K562 (cell line): ENCODE measurements at regions not wholly inside any gene's neighbourhood (a gene's known extent, or its start where the extent isn't known, plus 50 kb on each side); places are given as distances from the start of the nearest gene placed in this dataset.

Source experiments
- ATAC-seq: fragments of 200-7000 bp; cut with Tn5 transposase; 3 replicates; pipeline ENCODE4 v1.9.1; 2020; ENCODE audit warnings: moderate library complexity
- BruUV-seq: library from RNA; stranded (reverse); fragments of 400-500 nt; replicated peaks from 2 replicates; lab custom pipeline; 2021; lab: Mats Ljungman, UMichigan
- CTCF ChIA-PET: fragments of 300-600 bp; formaldehyde crosslinking; extraction: SDS; loops from one replicate; lab custom pipeline; 2021; ENCODE audit warnings: low intra/inter-chr PET ratio; lab: Yijun Ruan, JAX
- POLR2A ChIA-PET: fragments of 300-600, 350-650 bp; sonication (Branson Sonifier 250); formaldehyde crosslinking; extraction: SDS; loops from one replicate; lab custom pipeline; 2021; ENCODE audit warnings: antibody characterized with exemption, inconsistent platforms; lab: Yijun Ruan, JAX
- DNase-seq, 4 experiments: peaks; one replicate each; pipeline versions ENCODE4 v3.0.0 to v3.0.0-alpha.2; 2011 to 2018; ENCODE audit warnings: low spot score in 3 of 4, mixed read lengths in 3 of 4; ENCODE audit errors: extremely low read depth in 1 of 4
- FAIRE-seq: peaks from 2 replicates; lab custom pipeline; 2011; peaks lifted over from hg19 to GRCh38; lab: Jason Lieb, UNC
- H2AFZ ChIP-seq: 2 replicates; pipeline ENCODE4 v1.6.0; 2011; ENCODE audit warnings: low read depth, low read length, control low read depth, inconsistent platforms
- H3K27ac ChIP-seq: fragments of 200-600 bp; 3 replicates; pipeline ENCODE4 v1.8.0; 2011; ENCODE audit warnings: low read depth, mild to moderate bottlenecking, control low read depth, inconsistent platforms, low read length, moderate library complexity, mixed read lengths; ENCODE audit errors: extremely low read depth
- H3K27me3 ChIP-seq, 2 experiments: fragments of 300-600 bp in 1 of 2; 2 replicates in 1 of 2; 3 replicates in 1 of 2; pipeline versions ENCODE4 v1.6.0 to v1.8.0; 2011; ENCODE audit warnings: inconsistent platforms in 2 of 2, low read length in 2 of 2, mild to moderate bottlenecking in 1 of 2, mixed read lengths in 1 of 2, moderate library complexity in 1 of 2; ENCODE audit not compliant: control insufficient read depth in 2 of 2, insufficient read depth in 2 of 2
- H3K36me3 ChIP-seq: fragments of 300-600 bp; 3 replicates; pipeline ENCODE4 v1.8.0; 2011; ENCODE audit warnings: mild to moderate bottlenecking, low read length, inconsistent platforms; ENCODE audit not compliant: control insufficient read depth, insufficient read depth
- H3K4me1 ChIP-seq, 2 experiments: fragments of 200-600 bp in 1 of 2; replicated peaks in 1 of 2; 2 replicates in 1 of 2; 3 replicates in 1 of 2; pipeline versions ENCODE4 v1.5.1 to v1.8.0; 2011; ENCODE audit warnings: inconsistent platforms in 2 of 2, low read length in 2 of 2, mild to moderate bottlenecking in 1 of 2, mixed read lengths in 1 of 2, moderate library complexity in 1 of 2; ENCODE audit not compliant: control insufficient read depth in 2 of 2, insufficient read depth in 2 of 2
- H3K4me2 ChIP-seq: 2 replicates; pipeline ENCODE4 v1.6.1; 2011; ENCODE audit warnings: low read length, control low read depth, inconsistent platforms, mixed read lengths; ENCODE audit not compliant: insufficient read depth
- H3K4me3 ChIP-seq: fragments of 200-600 bp; sonication (generic), shearing (Covaris generic); 2 replicates; pipeline ENCODE4 v1.5.1; 2016; ENCODE audit warnings: control low read depth, inconsistent platforms
- H3K79me2 ChIP-seq: fragments of 200-600 bp; 3 replicates; pipeline ENCODE4 v1.8.0; 2011; ENCODE audit warnings: low read length, inconsistent platforms; ENCODE audit not compliant: control insufficient read depth, insufficient read depth
- H3K9ac ChIP-seq, 2 experiments: 2 replicates each; pipeline versions ENCODE4 v1.6.0 to v1.6.1; 2011; ENCODE audit warnings: low read depth in 2 of 2, low read length in 2 of 2, control low read depth in 1 of 2, inconsistent platforms in 1 of 2, mild to moderate bottlenecking in 1 of 2, mixed read lengths in 1 of 2; ENCODE audit not compliant: insufficient read depth in 1 of 2
- H3K9me1 ChIP-seq: one replicate; pipeline ENCODE4 v1.6.0; 2011; ENCODE audit warnings: inconsistent platforms, mild to moderate bottlenecking, low read length, moderate library complexity; ENCODE audit not compliant: control insufficient read depth, insufficient read depth
- H3K9me3 ChIP-seq: replicated peaks from 2 replicates; pipeline ENCODE4 v1.5.1; 2011; ENCODE audit warnings: low read depth, low read length, inconsistent platforms; ENCODE audit not compliant: control insufficient read depth, insufficient read depth
- H4K20me1 ChIP-seq: replicated peaks from 2 replicates; pipeline ENCODE4 v1.6.1; 2011; ENCODE audit warnings: low read length, inconsistent platforms, mixed read lengths; ENCODE audit not compliant: control insufficient read depth, insufficient read depth
- SAFB ChIP-seq: fragments of 200-400 bp; formaldehyde crosslinking; IDR thresholded peaks from 2 replicates; pipeline ENCODE4 v1.6.1; 2017; ENCODE audit warnings: low read depth, low read length, borderline replicate concordance
- SOX6 ChIP-seq: fragments of 450-650 bp; IDR thresholded peaks from 2 replicates; pipeline ENCODE4 v1.6.1; 2014; ENCODE audit warnings: mild to moderate bottlenecking
- ZEB2 ChIP-seq: fragments of 450-650 bp; IDR thresholded peaks from 2 replicates; pipeline ENCODE4 v1.6.1; 2016
- ZFP36 ChIP-seq: fragments of 150-350 bp; IDR thresholded peaks from 2 replicates; pipeline ENCODE4 v1.6.1; 2018; ENCODE audit warnings: low read length, low read depth; ENCODE audit not compliant: partially characterized antibody
- WGBS: fragments of 100-300 bp; shearing (Covaris generic); methylation state at CpG from one replicate; pipeline ENCODE4 v1.1.6; 2016; ENCODE audit warnings: low coverage, mixed read lengths; ENCODE audit not compliant: insufficient coverage; ENCODE audit errors: missing lambda C conversion rate; 5-methylcytosine and 5-hydroxymethylcytosine counted together
- in situ Hi-C: fragments of 300-500 bp; cut with MboI; formaldehyde crosslinking; loops from 4 replicates; pipeline ENCODE4 v1.15.0; 2018; ENCODE audit warnings: inconsistent platforms, mixed read lengths
- intact Hi-C: fragments of 100-400 bp; cut with micrococcal nuclease; formaldehyde crosslinking; loops from 2 replicates; pipeline ENCODE4 v1.14.2; 2022
- TF ChIP-seq, protein P1 (sequence below): IDR thresholded peaks from 2 replicates; pipeline ENCODE4 v1.6.1; 2014; ENCODE audit warnings: antibody characterized with exemption
- TF ChIP-seq, protein P2 (sequence below): sonication (generic); formaldehyde crosslinking; IDR thresholded peaks from 2 replicates; pipeline ENCODE4 v1.8.0; 2022; ENCODE audit warnings: mild to moderate bottlenecking, missing genetic modification reagents
- TF ChIP-seq, protein P3 (sequence below): sonication (generic); formaldehyde crosslinking; IDR thresholded peaks from 2 replicates; pipeline ENCODE4 v1.8.1; 2023; ENCODE audit warnings: mild to moderate bottlenecking, missing genetic modification reagents

DNA sequence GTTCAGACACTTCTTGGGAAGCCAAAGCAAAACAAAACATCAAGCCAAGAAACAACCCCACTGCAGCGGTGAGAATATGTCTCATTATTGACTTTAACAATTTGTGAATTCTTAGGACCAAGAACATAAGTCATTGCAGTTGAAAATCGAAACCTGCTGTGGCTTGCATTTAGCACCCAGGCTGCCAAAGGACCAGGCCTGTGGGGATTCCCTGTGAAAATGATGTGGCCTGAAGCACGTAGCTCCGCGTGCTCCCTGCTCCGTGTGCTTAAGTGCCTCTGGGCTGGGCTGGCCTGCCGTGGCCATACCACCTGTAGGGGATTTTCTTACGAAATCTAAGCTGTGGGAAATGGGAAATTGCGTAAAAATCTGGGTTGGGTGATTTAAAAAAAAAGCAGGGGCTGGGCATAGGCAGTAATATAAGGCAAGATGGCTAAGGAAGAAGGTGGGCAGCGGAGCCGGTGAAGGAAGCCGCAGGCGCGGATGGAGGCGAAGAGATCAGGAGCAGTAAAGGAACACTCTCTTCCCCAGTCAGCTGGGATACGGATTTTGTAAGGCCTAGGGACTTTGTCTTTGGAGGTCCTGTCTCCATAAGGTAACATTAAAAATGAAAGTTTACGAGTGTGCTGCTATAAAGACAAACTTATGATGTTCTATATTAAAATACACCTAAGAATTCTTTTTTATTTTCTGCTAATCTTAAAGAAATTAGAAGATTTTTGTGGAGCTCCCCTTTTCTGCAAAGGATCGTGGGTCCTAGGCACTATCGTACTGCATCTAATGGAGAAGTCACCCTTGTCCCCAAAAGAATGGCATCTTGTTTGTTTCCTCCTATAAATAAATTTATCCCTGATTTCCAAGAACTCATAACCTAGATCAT lies 189.6 kb upstream of the SEMA6A start:
- TF ChIP-seq, protein P1, sequence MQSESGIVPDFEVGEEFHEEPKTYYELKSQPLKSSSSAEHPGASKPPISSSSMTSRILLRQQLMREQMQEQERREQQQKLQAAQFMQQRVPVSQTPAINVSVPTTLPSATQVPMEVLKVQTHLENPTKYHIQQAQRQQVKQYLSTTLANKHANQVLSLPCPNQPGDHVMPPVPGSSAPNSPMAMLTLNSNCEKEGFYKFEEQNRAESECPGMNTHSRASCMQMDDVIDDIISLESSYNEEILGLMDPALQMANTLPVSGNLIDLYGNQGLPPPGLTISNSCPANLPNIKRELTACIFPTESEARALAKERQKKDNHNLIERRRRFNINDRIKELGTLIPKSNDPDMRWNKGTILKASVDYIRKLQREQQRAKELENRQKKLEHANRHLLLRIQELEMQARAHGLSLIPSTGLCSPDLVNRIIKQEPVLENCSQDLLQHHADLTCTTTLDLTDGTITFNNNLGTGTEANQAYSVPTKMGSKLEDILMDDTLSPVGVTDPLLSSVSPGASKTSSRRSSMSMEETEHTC: no peak
- TF ChIP-seq SAFB (no peak), ZFP36 (no peak), SOX6 (no peak), ZEB2 (no peak)
- TF ChIP-seq, protein P2, sequence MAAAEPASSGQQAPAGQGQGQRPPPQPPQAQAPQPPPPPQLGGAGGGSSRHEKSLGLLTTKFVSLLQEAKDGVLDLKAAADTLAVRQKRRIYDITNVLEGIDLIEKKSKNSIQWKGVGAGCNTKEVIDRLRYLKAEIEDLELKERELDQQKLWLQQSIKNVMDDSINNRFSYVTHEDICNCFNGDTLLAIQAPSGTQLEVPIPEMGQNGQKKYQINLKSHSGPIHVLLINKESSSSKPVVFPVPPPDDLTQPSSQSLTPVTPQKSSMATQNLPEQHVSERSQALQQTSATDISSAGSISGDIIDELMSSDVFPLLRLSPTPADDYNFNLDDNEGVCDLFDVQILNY (CRISPR knock-in tag): no peak
- TF ChIP-seq, protein P3, sequence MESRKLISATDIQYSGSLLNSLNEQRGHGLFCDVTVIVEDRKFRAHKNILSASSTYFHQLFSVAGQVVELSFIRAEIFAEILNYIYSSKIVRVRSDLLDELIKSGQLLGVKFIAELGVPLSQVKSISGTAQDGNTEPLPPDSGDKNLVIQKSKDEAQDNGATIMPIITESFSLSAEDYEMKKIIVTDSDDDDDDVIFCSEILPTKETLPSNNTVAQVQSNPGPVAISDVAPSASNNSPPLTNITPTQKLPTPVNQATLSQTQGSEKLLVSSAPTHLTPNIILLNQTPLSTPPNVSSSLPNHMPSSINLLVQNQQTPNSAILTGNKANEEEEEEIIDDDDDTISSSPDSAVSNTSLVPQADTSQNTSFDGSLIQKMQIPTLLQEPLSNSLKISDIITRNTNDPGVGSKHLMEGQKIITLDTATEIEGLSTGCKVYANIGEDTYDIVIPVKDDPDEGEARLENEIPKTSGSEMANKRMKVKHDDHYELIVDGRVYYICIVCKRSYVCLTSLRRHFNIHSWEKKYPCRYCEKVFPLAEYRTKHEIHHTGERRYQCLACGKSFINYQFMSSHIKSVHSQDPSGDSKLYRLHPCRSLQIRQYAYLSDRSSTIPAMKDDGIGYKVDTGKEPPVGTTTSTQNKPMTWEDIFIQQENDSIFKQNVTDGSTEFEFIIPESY (CRISPR knock-in tag): no peak
- intact Hi-C loops (no loop called here), in situ Hi-C loops (no loop called here)
- H3K4me1 ChIP-seq: no peaks in the 10 kb centered on the region
- H3K9me3 ChIP-seq: no peaks in the 10 kb centered on the region
- H3K4me2 ChIP-seq: no peak overlapping the region
- no peak for ATAC-seq
- no peak overlapping the region for H3K9ac ChIP-seq
- H3K27me3 ChIP-seq: no peaks in the 10 kb centered on the region
- DNase-seq: no peak
- no peaks in the 10 kb centered on the region for H4K20me1 ChIP-seq
- no peaks in the 10 kb centered on the region for H3K9me1 ChIP-seq
- no peak overlapping the region for H2AFZ ChIP-seq
- H3K27ac ChIP-seq: no peak overlapping the region
- no peak overlapping the region for H3K4me3 ChIP-seq
- ChIA-PET CTCF (no interaction called here), POLR2A (no interaction called here)
- H3K36me3 ChIP-seq: no peaks in the 10 kb centered on the region
- no peaks in the 10 kb centered on the region for H3K79me2 ChIP-seq
- FAIRE-seq: no peak
- WGBS: 5% methylated on average over 19 of the region's 19 CpGs
- no TSS peak for BruUV-seq
